GM12878 (cell line): ENCODE measurements at regions not wholly inside any gene's neighbourhood (a gene's known extent, or its start where the extent isn't known, plus 50 kb on each side); places are given as distances from the start of the nearest gene placed in this dataset.

Experiments used
- ATF2 ChIP-seq: IDR thresholded peaks from 2 replicates; pipeline ENCODE4 v1.6.1; 2012; ENCODE audit warnings: low read length, inconsistent platforms
- BCL11A ChIP-seq: IDR thresholded peaks from 2 replicates; pipeline ENCODE4 v1.6.1; 2011; ENCODE audit warnings: low read depth, low read length
- BCLAF1 ChIP-seq: fragments of 450-650 bp; IDR thresholded peaks from 2 replicates; pipeline ENCODE4 v1.6.1; 2017; ENCODE audit warnings: antibody characterized with exemption, mild to moderate bottlenecking, moderate library complexity
- LARP7 ChIP-seq: fragments of 450-650 bp; IDR thresholded peaks from 2 replicates; pipeline ENCODE4 v1.6.1; 2017; ENCODE audit warnings: mild to moderate bottlenecking
- SIX5 ChIP-seq: IDR thresholded peaks from 2 replicates; pipeline ENCODE4 v1.6.1; 2011; ENCODE audit warnings: mild to moderate bottlenecking, low read depth, low read length, moderate library complexity; ENCODE audit not compliant: severe bottlenecking
- SMC3 ChIP-seq: IDR thresholded peaks from 2 replicates; pipeline ENCODE4 v1.6.1; 2011; ENCODE audit warnings: low read length, improper control_type of control experiment, borderline replicate concordance
- TARDBP ChIP-seq: IDR thresholded peaks from 2 replicates; pipeline ENCODE4 v1.6.1; 2016; ENCODE audit warnings: borderline replicate concordance
- TF ChIP-seq, protein P1 (sequence below): fragments of 450-650 bp; formaldehyde crosslinking; IDR thresholded peaks from 2 replicates; pipeline ENCODE4 v1.4.0; 2022; ENCODE audit warnings: mild to moderate bottlenecking, moderate library complexity

- TF ChIP-seq ATF2, result no peak
- no peak for TF ChIP-seq SMC3
- no peak for TF ChIP-seq TARDBP
- TF ChIP-seq BCLAF1, result no peak
- TF ChIP-seq LARP7, result no peak
- TF ChIP-seq, protein P1, sequence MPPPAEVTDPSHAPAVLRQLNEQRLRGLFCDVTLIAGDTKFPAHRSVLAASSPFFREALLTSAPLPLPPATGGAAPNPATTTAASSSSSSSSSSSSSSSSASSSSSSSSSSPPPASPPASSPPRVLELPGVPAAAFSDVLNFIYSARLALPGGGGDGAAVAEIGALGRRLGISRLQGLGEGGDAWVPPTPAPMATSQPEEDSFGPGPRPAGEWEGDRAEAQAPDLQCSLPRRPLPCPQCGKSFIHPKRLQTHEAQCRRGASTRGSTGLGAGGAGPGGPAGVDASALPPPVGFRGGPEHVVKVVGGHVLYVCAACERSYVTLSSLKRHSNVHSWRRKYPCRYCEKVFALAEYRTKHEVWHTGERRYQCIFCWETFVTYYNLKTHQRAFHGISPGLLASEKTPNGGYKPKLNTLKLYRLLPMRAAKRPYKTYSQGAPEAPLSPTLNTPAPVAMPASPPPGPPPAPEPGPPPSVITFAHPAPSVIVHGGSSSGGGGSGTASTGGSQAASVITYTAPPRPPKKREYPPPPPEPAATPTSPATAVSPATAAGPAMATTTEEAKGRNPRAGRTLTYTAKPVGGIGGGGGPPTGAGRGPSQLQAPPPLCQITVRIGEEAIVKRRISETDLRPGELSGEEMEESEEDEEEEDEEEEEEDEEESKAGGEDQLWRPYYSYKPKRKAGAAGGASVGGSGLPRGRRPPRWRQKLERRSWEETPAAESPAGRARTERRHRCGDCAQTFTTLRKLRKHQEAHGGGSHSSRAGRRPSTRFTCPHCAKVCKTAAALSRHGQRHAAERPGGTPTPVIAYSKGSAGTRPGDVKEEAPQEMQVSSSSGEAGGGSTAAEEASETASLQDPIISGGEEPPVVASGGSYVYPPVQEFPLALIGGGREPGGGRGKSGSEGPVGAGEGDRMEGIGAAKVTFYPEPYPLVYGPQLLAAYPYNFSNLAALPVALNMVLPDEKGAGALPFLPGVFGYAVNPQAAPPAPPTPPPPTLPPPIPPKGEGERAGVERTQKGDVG (CRISPR knock-in tag), result no peak
- no peak for TF ChIP-seq BCL11A
- TF ChIP-seq SIX5, result no peak
Observed at GRCh38 chr16:5903832-5904231, 806.2 kb upstream of the EEF2KMT start (continued).
